ENCODE measurements at regions not wholly inside any gene's neighbourhood (a gene's known extent, or its start where the extent isn't known, plus 50 kb on each side); places are given as distances from the start of the nearest gene placed in this dataset.

DNA sequence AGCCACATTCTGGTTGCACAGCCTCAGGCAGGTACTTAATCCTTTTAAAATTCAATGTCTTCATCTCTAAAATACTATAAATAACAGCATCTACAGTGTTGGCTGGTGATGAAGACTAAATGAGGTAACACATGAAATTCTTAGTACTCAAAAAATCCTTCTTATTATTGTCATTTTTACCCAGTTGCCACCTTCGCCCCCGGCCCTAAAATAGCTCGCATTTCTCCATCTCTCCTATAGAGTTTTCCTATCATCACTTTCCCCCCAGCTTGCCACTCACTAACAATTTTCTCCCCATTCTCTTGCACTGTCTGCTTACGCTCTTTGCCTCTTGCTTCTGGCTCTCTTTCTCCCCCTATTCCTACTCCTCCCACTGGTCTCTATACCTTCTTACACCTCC lies 59.9 kb upstream of the MARCHF10 start:
- TF ChIP-seq, protein P1, sequence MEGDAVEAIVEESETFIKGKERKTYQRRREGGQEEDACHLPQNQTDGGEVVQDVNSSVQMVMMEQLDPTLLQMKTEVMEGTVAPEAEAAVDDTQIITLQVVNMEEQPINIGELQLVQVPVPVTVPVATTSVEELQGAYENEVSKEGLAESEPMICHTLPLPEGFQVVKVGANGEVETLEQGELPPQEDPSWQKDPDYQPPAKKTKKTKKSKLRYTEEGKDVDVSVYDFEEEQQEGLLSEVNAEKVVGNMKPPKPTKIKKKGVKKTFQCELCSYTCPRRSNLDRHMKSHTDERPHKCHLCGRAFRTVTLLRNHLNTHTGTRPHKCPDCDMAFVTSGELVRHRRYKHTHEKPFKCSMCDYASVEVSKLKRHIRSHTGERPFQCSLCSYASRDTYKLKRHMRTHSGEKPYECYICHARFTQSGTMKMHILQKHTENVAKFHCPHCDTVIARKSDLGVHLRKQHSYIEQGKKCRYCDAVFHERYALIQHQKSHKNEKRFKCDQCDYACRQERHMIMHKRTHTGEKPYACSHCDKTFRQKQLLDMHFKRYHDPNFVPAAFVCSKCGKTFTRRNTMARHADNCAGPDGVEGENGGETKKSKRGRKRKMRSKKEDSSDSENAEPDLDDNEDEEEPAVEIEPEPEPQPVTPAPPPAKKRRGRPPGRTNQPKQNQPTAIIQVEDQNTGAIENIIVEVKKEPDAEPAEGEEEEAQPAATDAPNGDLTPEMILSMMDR (IDR thresholded peaks at IDR 0.05) = no peak
- TF ChIP-seq POLR2A (IDR thresholded peaks at IDR 0.05) = no peak

Measured in body of pancreas (tissue), 4 donors.